ENCODE measurements at regions not wholly inside any gene's neighbourhood (a gene's known extent, or its start where the extent isn't known, plus 50 kb on each side); places are given as distances from the start of the nearest gene placed in this dataset.

- H3K23ac ChIP-seq (ENCODE audit: insufficient read length, low read depth, low read length): no peak overlapping the region
- Mint-ChIP-seq H3K4me1 (0 out of 4 replicates have a peak, but pooled peaks cover 0 to 3% of the 10 kb centered on the region in 2 experiments), H3K27ac (no peak overlapping the region), H3K27me3 (ENCODE audit: low read depth) (no peaks in the 10 kb centered on the region), H3K36me3 (ENCODE audit: insufficient read depth in 1 of 3, low read depth in 3 of 3) (no peaks in the 10 kb centered on the region), H3K9me3 (no peaks in the 10 kb centered on the region), H3K4me3 (no peak overlapping the region)
- no peak overlapping the region for H3K18ac ChIP-seq (ENCODE audit: insufficient read length, low read depth, low read length)
- H3K9me3 ChIP-seq (ENCODE audit: control insufficient read depth, low read depth, low read length): no peaks in the 10 kb centered on the region
- no peak overlapping the region for H3K4ac ChIP-seq (ENCODE audit: low read depth, low read length)
- no peaks in the 10 kb centered on the region for H3K79me2 ChIP-seq (ENCODE audit: insufficient read depth, low read length)
- H2BK5ac ChIP-seq (ENCODE audit: insufficient read length, low read length): no peak overlapping the region
- no peak overlapping the region for H2BK15ac ChIP-seq (ENCODE audit: low read depth, low read length)
- no peaks in the 10 kb centered on the region for H4K20me1 ChIP-seq (ENCODE audit: control insufficient read depth, insufficient read depth, insufficient read length)
- no peaks in the 10 kb centered on the region for H3K27me3 ChIP-seq (ENCODE audit: insufficient read depth, low read length)
- no peak overlapping the region for H3K14ac ChIP-seq (ENCODE audit: insufficient read depth, low read length)
- no peak for TF ChIP-seq CTCF (conservative IDR thresholded peaks at IDR 0.05)
- no peak overlapping the region for H2AFZ ChIP-seq (ENCODE audit: low read length)
- H4K5ac ChIP-seq (ENCODE audit: insufficient read length, low read depth, low read length): no peak overlapping the region
- no peak overlapping the region for H2BK12ac ChIP-seq (ENCODE audit: insufficient read length, low read depth, low read length)
- no CpG with 5 or more reads among the region's 2 CpGs for WGBS (ENCODE audit: extremely low coverage, insufficient read length, low lambda C conversion rate)
- no peak for DNase-seq
- H3K79me1 ChIP-seq (ENCODE audit: insufficient read depth, low read depth, low read length, poor library complexity, severe bottlenecking): no peaks in the 10 kb centered on the region
- H3T11ph ChIP-seq (ENCODE audit: low read length): no peak overlapping the region
- H3K9ac ChIP-seq (ENCODE audit: extremely low read depth, insufficient read length, low read length): no peak overlapping the region
- no peak overlapping the region for H4K91ac ChIP-seq (ENCODE audit: insufficient read length, low read depth, low read length)
- no peak overlapping the region for H4K8ac ChIP-seq (replicated peaks; ENCODE audit: insufficient read length, low read depth, low read length)
- no peak overlapping the region for H2BK20ac ChIP-seq (ENCODE audit: low read depth, low read length, poor library complexity, severe bottlenecking)
- H3K27ac ChIP-seq (ENCODE audit: insufficient read length, low read depth, low read length): no peak overlapping the region
- no peak overlapping the region for H3K56ac ChIP-seq (ENCODE audit: insufficient read length, low read depth, low read length)
- no peak overlapping the region for H3K4me2 ChIP-seq (ENCODE audit: insufficient read depth, insufficient read length, low read length)
- H2BK120ac ChIP-seq (ENCODE audit: low read depth, low read length, poor library complexity, severe bottlenecking): no peak overlapping the region
- no peaks in the 10 kb centered on the region for H3K23me2 ChIP-seq (ENCODE audit: insufficient read length, low read depth, low read length, poor library complexity, severe bottlenecking)
- no peak overlapping the region for H2AK5ac ChIP-seq (ENCODE audit: insufficient read length, low read length)
- H3K4me1 ChIP-seq (ENCODE audit: insufficient read depth, low read length): no peaks in the 10 kb centered on the region
Observed at GRCh38 chr1:172980456-172980855, 70.3 kb downstream of the TNFSF18 start.

Measured in H9 (cell line).